Epithelial cell of esophagus (primary cell): ENCODE measurements at regions not wholly inside any gene's neighbourhood (a gene's known extent, or its start where the extent isn't known, plus 50 kb on each side); places are given as distances from the start of the nearest gene placed in this dataset.

Experiments
- DNase-seq: peaks from one replicate; pipeline ENCODE4 v3.0.0; 2010; ENCODE audit warnings: low read depth
- H3K4me3 ChIP-seq: 2 replicates; pipeline ENCODE4 v1.5.1; 2011; ENCODE audit warnings: mild to moderate bottlenecking, low read length, control low read depth
- TF ChIP-seq, protein P1 (sequence below): IDR thresholded peaks from 2 replicates; pipeline ENCODE4 v1.5.1; 2011; ENCODE audit warnings: low read depth, mild to moderate bottlenecking, low read length, control low read depth, inconsistent platforms; ENCODE audit not compliant: insufficient read depth; ENCODE audit errors: missing control alignments

DNA sequence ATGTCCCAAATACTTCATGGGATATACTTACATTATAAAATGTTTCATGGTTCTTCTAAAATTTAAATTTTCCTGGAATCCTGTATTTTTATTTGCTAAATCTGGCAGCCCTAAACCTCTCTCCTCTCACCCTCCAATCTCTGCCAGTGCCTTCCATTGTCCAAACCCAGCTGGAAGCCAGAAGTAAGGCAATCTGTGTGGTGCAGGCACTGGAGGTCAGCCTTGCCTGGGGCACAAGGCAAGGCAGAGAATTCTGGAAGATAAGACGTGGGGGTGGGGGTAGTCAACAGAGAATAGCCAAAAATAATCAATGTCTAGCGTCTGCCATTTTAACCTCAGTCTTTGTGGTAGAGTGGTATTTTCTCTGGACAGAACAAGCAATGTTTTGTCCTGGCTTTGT, 381.7 kb downstream of the GPAM start:
- TF ChIP-seq, protein P1, sequence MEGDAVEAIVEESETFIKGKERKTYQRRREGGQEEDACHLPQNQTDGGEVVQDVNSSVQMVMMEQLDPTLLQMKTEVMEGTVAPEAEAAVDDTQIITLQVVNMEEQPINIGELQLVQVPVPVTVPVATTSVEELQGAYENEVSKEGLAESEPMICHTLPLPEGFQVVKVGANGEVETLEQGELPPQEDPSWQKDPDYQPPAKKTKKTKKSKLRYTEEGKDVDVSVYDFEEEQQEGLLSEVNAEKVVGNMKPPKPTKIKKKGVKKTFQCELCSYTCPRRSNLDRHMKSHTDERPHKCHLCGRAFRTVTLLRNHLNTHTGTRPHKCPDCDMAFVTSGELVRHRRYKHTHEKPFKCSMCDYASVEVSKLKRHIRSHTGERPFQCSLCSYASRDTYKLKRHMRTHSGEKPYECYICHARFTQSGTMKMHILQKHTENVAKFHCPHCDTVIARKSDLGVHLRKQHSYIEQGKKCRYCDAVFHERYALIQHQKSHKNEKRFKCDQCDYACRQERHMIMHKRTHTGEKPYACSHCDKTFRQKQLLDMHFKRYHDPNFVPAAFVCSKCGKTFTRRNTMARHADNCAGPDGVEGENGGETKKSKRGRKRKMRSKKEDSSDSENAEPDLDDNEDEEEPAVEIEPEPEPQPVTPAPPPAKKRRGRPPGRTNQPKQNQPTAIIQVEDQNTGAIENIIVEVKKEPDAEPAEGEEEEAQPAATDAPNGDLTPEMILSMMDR: no peak
- DNase-seq: no peak
- no peak overlapping the region for H3K4me3 ChIP-seq

DNA sequence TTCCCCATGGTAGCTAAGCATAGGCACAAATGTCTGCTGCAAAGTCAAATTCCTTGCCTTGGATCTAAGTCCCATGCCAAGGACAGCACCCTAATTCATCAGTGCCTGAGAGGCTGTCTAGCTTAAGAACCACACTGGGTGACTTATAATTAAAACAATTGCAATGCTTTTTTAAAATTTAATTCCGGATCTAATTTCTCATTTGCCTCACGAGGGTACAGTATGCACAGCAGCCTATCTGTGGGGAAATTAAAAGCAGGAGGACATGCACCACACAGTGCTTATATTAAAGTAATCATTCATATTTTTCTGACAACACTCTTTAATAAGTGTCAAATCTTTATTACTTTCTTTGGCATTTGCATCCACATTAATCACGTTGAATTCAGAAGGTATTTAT, 378.8 kb downstream of the GPAM start:
- DNase-seq: no peak
- TF ChIP-seq, protein P1: no peak
- no peak overlapping the region for H3K4me3 ChIP-seq

DNA sequence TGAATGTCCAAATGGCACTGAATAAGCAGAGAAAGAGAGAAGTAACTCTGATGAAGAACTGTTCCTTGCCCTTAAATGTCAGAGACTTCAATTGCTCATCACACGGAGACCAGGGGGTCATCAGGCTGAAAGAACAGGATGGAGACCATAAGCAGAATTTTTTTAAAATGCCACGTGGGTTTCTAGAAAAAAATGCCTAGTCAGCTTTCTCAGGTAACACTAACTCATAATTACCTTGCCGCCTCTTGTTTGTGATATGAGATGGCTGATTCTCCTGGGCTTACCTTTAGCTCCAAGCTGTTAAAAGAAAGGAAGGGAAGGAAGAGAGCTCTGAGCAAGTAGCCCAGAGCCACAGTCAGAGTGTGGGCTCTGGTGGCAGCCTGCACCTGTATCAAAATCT, 372.0 kb downstream of the GPAM start:
- H3K4me3 ChIP-seq: no peak overlapping the region
- no peak for DNase-seq
- TF ChIP-seq, protein P1: no peak

DNA sequence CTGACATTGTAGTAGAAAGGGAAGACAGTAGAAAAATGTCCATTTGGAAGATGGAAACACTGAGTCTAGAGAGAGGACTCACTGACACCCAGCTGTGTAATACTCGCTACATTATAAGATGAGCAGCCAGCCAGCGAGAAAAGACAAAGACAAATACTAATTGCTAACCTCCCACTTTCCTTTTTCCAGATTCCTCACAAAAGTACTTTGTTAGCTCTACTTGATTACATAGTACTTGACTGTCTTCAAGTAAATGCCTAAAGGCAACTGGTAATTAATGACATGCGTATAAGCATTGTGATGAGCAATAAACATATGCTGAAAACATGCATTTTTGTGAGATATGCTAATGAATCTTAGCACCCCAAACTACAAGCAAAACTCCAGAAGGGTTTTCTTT, 363.1 kb downstream of the GPAM start:
- H3K4me3 ChIP-seq: no peak overlapping the region
- TF ChIP-seq, protein P1: no peak
- DNase-seq: no peak

DNA sequence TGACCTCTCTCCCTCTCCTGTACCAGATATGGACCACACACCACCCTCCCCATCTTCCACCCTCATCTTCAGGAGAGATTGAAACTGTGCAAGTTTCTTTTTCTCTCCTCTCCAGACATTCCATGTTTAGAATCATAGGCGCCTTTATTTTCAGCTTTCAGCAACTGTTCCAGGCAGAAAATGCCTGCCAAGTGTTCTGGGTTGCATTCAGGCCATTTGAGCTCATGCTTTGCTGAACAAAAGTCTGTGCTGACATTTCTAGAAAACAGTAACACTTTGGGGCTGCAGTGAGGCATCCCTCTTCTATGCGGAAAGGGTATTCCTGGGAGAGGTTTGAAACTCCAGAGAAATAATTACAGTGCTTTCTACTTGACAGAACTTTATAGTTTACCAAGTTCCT, 361.7 kb downstream of the GPAM start:
- no peak for DNase-seq
- no peak overlapping the region for H3K4me3 ChIP-seq
- TF ChIP-seq, protein P1: no peak

DNA sequence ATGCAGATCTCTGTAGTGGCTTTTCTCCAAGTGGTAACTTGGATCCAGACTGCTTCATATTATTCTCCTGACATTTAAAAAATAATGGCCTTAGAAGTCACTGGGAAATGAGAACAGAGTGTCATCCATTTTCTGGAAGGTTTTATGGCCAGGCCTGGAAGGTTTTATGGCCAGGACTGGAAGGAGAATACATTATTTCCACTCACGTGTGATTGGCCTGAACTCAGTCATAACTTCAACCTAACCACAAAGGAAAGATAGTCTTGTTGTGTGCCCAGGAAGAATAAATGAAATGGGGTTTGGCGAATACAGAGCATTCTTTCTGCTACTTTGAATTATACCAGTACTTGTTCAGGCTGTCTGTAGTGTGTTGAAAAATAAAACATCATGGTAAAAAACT, 360.9 kb downstream of the GPAM start:
- no peak for DNase-seq
- TF ChIP-seq, protein P1: no peak
- no peak overlapping the region for H3K4me3 ChIP-seq

DNA sequence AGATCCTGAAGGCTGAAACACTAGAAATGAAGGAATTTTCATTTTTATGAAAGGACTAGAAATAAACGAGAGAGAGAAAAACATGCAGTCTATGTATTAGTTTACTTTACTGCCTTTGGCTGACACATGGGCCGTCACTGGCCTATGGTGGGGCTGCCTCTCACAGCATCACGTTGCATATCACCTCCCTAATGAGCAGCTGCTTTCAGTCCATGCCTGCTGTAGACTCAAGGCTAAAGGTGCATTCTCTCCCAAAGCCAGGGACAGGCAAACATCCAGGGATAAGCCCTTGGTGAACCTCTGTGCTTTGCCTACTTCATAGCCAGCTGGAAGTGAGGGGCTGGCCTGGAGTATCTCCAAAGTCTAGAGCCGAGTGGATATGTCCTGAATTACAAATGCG, 359.4 kb downstream of the GPAM start:
- TF ChIP-seq, protein P1: no peak
- DNase-seq: no peak
- H3K4me3 ChIP-seq: no peak overlapping the region
